ENCODE measurements at regions not wholly inside any gene's neighbourhood (a gene's known extent, or its start where the extent isn't known, plus 50 kb on each side); places are given as distances from the start of the nearest gene placed in this dataset.

DNA sequence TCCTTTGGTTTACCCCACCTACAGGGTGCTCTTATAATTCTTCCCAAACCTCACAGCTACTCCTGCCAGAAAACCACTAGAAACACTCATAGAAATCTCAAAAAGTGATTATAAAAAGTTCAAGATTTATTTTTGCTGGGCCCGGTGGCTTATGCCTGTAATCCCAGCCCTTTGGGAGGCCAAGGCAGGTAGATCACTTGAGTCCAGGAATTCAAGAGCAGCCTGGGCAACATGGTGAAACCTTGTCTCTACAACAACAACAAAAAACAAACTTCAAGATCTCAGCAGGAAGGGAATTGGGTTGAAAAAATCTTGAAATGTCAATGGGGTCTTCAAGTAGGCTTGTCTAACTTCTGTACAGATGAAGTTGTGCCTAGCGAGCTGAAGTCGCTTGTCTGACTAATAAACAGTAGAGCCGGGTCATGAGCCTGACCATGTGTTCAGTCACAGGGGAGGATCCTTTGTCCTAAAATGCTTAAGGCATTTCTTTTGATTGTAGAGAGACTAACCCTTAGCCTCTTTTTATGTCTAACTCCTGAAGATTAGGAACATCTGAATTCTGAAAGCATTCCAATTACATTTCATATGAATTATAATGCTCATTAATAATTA lies 124.6 kb downstream of the NOC3L start:
- TF ChIP-seq, protein P1, sequence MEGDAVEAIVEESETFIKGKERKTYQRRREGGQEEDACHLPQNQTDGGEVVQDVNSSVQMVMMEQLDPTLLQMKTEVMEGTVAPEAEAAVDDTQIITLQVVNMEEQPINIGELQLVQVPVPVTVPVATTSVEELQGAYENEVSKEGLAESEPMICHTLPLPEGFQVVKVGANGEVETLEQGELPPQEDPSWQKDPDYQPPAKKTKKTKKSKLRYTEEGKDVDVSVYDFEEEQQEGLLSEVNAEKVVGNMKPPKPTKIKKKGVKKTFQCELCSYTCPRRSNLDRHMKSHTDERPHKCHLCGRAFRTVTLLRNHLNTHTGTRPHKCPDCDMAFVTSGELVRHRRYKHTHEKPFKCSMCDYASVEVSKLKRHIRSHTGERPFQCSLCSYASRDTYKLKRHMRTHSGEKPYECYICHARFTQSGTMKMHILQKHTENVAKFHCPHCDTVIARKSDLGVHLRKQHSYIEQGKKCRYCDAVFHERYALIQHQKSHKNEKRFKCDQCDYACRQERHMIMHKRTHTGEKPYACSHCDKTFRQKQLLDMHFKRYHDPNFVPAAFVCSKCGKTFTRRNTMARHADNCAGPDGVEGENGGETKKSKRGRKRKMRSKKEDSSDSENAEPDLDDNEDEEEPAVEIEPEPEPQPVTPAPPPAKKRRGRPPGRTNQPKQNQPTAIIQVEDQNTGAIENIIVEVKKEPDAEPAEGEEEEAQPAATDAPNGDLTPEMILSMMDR (IDR thresholded peaks at IDR 0.05) = no peak
- no peak for TF ChIP-seq EZH2 (IDR thresholded peaks at IDR 0.05; ENCODE audit: borderline replicate concordance, insufficient read depth, low read depth, low read length, poor library complexity, severe bottlenecking)
